H1 (cell line): ENCODE measurements at regions not wholly inside any gene's neighbourhood (a gene's known extent, or its start where the extent isn't known, plus 50 kb on each side); places are given as distances from the start of the nearest gene placed in this dataset.

ENCODE experiments used
- ATF3 ChIP-seq: IDR thresholded peaks from 2 replicates; pipeline ENCODE4 v1.6.1; 2011; ENCODE audit warnings: low read depth, mild to moderate bottlenecking, low read length; ENCODE audit not compliant: insufficient read depth
- E2F6 ChIP-seq: IDR thresholded peaks from 2 replicates; pipeline ENCODE4 v1.6.1; 2012; ENCODE audit warnings: inconsistent platforms
- SRF ChIP-seq: IDR thresholded peaks from 2 replicates; pipeline ENCODE4 v1.6.1; 2011; ENCODE audit warnings: mild to moderate bottlenecking, low read depth, low read length, moderate library complexity

GRCh38 chr10:44519361-44519760 is 134.5 kb upstream of the CXCL12 start (continued):
- TF ChIP-seq SRF (no peak), E2F6 (no peak), ATF3 (no peak)
- TF ChIP-seq, all 59 proteins: peak for 0
